ENCODE measurements at regions not wholly inside any gene's neighbourhood (a gene's known extent, or its start where the extent isn't known, plus 50 kb on each side); places are given as distances from the start of the nearest gene placed in this dataset.
"Not testable (repeated sequence)": the region's sequence is repeated elsewhere in the genome, so short reads cannot be mapped to it uniquely, and the experiment has no call there.

DNA sequence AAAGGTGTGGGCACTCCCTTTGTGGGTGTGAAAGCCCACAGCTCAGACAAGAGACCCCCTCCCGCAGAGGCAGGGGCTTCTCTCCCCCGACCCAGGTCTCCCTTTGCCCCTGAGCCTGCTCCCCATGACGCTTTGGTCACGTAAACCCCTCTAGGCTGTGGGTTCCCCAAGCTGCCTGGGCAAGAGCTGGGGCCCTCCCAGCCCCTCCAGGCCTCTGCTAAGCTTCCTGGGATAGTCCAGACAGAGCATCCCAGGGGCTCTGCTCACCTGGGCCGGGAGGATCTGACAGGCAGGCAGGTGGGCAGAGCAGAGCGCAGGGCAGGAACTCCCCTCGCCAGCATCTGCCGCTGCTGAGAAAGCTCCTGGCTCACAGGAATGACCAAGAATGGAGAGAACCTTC lies 177.3 kb downstream of the BANP start:
- no peak for DNase-seq (ENCODE audit: low spot score)

DNA sequence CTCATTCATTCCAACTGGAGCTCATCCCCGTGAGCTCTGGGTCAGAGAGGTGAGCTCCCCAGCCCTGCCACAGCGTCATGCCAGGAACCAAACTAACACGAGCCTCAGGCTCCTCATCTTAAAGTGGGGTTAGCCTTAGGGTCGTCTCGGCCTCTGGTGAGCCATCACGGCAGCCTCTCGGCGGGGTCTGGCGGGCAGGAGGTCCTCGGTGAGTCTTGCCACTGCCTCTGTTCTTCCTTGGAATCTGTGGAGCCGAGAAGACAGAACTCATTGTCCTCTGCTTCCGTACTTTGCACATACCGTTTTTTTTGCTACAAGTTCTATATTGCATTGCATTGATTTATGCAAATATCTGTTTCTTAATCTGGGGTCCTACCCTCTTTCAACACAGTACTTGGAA lies 177.9 kb downstream of the BANP start:
- not testable (repeated sequence) for DNase-seq (ENCODE audit: low spot score)

DNA sequence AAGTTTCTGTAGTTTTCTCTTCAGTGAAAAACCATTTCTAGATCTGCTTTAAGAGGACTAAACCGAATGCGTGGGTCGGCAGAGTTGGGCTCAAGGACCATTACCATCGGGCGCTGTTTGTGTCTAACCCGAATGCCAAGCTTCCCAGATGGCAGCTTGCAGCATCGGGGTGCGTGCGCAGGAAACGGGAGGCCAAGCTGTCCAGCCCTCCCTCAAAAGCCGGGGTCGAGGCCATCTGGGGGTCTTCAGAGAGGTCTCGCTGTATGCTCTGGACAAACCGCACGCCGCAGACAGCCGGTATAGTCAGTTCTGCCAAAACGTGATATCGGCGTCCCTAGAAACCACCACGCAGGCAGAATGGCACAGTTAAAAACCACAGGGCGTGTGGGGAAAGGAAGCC lies 178.8 kb downstream of the BANP start:
- DNase-seq (ENCODE audit: low spot score) = no peak

DNA sequence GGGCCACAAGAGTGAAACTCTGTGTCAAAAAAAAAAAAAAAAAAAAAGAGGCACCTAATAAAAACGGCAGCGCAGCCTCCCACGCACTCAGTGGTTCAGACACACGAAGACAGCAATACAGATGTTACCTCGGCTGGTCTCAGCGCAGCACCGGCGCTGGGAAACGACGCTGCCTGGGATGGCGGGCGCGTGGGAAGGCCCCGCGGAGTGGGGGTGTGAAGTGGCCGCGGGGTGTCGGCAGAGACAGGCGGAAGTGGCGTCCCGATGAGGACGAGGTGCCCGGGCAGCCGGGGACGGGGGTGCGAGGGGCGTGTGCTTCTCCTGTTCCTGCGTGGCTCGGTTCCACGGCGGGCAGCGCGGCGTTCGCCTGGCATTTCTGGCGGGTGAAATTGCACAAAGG lies 179.4 kb downstream of the BANP start:
- DNase-seq (ENCODE audit: low spot score) = no peak

DNA sequence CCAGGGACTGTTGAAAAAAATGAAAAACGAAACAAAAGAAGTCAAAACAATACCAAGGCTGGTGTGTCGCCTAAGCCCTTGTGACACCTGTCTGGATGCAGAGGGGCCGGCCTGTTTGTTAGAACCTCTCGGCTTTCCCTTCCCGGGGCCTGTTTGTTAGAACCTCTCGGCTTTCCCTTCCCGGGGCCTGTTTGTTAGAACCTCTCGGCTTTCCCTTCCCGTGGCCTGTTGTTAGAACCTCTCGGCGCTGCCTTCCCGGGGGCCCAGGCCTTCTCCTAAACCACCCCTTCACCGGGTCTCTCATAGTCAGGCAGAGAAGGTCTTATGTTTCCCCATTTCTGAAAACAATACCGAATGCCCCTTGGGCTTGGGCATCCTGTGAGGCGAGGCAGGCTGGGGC lies 180.0 kb downstream of the BANP start:
- DNase-seq (ENCODE audit: low spot score) = no peak

DNA sequence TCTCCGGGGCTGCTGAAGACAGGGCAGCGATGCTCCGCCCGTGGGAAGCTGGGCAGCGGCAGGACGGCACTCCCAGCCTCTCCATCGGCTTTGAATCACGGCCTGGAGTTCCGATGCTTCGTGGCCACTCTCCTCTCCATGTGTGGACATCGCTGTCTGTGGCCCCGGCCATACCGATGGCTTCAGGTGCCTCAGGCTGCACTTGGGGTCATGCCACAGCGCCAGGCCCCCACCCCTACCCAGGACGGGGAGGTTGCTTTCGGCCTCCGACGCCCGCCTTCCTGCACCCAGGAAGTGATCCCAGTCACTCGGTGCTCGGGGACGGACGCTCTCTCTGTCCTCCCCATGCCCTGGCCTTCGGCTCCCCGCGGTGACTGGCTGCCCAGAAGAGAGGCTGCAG lies 180.7 kb downstream of the BANP start:
- no peak for DNase-seq (ENCODE audit: low spot score)

DNA sequence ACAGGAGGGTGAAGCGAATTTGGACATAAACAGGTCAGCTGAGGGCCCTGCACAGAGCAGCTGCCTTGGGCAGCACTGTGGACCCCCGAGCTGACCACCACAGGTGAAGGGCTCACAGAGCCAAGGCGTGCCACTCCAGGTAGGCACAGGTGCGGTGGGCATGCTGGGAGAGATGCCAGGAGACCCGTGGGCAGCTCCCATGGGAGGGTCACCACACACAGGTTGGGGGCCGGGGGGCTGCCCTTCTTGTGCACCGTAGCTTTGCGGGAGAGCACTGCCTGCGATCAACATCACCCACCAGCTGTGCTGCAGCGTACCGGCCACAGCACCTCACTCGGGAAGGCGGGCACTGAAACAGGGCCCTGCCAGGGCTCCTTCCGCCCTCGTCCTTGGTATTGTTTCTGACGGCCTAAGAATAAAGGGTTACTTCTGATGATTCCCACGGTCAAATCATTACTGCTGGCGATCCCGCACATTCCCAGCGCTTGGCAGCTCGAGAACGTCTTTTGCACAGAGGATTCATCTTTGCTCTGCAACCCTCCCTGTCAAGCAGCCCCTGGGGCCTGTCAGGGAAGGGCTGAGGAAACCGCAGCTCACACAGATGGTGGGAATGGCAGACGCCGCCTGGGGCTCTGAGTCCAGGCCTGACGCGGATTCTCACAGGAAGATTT lies 181.7 kb downstream of the BANP start:
- DNase-seq (ENCODE audit: low spot score) = no peak

DNA sequence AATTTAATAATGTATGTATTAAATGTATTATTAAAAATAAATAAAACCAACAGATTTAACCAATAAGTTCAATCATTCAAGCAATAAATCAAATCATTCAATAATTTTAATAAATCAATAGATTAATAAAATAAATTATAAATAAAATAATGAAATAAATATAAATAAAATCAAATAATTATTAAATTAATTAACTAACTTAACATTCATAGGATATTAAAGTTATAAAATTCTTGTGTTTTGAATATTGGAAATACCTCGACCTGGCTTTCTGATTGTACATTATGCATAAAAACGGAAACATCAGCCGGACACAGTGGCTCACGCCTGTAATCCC lies 182.2 kb downstream of the BANP start:
- DNase-seq (ENCODE audit: low spot score) = no peak

DNA sequence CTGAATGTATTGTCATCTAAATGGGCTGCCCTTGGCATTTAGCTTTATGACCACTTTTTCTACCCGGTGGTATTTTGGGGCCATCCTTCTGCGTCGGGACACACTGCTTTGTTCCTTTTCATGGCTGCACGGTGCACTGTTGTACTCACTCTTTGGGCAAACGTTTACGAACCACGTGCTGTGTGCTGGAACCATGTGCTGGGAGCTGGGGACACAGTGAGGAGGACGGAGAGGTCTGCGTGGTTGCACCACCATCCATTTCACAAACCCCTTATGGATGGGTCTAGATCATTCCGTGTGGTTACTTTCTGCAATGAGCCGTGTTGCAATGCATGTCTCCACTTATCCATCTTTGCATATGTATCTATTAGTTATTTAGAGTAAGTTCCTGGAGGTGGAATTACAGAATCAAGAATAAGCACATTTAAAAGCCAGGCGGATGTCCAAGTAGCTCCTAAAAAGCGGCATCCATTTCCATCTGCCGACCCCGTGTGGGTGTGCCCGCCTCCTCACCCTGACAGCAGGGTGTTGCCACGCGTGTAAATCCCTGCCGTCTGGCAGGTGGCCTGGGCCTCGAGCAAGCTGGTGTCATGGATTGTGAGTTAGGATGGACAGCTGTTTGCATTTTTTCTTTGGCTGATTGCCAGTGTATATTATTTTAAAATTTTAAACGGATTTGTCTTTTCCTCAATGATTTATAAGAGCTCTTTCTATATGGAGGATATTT lies 183.1 kb downstream of the BANP start:
- DNase-seq (ENCODE audit: low spot score) = not testable (repeated sequence)

DNA sequence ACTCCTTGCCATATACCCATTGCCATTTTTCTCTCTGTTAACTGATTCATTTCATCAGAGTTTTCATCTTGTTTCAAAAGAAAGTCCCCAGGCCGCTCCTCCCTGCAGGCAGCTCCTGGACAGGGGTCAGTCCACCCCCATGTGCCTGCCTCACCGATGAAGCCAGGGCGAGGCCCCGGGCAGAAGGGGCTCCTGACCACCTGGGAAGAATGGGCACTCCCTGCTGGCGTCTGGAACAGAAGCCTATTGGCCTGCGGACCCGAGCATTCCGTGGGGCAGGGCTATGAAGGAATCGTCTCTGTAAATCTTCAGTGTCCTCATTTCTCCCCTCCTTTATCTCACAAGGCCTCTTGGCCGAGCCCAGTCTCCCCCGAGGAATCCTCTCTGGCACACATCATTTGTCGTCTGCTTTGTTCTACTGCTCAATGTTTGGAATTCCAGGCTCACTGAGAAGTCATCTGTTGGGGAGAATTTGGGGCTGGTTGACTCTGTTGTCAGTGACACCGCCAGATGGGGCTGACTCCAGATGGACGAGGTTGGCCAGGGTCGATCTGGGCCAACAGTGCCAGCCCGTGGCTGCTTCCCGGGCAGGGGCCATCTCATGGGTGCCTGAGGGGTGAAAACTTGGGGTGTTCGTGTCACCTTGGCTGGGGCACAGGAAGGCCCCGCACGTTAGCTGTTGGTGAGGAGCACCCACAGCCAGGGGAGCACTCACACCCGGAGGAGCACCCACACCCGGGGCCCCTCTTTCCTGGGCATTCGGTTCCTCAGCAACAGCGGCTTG lies 183.9 kb downstream of the BANP start:
- DNase-seq (ENCODE audit: low spot score) = not testable (repeated sequence)

DNA sequence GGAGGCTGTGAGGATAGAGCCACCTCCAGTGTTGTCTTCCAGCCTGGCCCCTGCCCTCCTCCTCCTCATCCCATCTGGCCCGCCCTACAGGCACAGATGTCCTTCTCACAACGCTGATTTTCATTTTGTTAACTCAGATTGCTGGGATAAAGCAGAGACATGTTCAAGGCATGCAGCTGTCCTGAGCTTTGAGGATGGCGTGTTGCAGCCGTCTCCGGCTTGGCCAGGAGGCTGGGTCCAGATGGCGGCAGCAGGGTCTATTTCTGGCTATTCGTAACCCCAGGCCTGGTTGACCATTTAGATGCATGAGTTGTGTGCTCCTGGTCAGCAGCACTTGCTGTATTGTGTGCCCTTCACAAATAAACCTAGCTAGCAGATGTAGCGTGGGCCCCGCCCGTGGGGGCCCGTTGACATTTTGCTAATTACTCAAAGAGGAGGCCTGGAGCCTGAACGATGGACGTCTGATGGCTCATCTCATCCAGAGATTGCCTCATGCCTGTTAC lies 185.0 kb downstream of the BANP start:
- DNase-seq (ENCODE audit: low spot score) = not testable (repeated sequence)

DNA sequence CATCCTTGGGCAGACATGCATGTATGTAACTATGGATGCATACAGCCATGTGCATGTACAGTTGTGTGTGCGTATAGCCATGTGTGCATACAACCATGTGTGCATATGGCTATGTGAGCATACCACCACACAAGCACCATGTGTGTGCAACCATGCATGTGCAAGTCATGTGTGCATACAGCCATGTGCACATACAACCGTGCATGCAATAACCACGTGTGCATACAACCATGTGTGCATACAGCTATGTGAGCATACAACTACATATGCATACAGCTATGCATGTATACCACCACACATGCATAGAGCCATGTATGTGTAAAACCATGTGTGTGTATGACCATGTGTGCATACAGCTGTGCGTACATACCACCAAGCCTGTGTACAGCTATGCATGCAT lies 185.7 kb downstream of the BANP start:
- DNase-seq (ENCODE audit: low spot score) = not testable (repeated sequence)

DNA sequence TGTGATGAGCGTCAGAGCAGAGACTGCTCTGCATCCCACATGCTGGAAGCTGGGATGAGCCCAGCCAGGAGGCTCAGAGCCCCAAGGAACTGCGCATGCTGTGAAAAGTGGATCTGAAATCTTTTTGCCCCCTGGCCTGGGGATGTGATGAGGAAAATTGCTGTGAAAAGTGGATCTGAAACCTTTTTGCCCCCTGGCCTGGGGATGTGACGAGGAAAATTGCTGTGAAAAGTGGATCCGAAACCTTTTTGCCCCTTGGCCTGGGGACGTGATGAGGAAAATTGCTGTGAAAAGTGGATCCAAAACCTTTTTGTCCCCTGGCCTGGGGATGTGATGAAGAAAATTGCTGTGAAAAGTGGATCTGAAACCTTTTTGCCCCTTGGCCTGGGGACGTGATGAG lies 187.9 kb downstream of the BANP start:
- DNase-seq (ENCODE audit: low spot score) = not testable (repeated sequence)

DNA sequence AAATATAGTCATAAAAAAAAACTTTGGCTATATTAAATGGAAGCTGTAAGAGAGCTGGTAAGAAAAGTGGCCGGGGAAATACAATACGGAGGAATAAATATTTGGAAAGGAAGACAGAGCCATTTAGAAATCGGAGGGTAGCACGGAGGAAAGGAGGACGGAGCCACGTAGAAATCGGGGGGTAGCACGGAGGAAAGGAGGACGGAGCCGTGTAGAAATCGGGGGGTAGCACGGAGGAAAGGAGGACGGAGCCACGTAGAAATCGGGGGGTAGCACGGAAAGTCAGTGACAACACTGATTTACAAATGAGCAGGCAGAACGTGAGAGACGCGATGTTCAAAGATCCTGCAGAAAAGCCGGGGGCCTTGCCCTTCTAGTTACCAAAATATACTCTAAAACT lies 189.0 kb downstream of the BANP start:
- DNase-seq (ENCODE audit: low spot score) = not testable (repeated sequence)

DNA sequence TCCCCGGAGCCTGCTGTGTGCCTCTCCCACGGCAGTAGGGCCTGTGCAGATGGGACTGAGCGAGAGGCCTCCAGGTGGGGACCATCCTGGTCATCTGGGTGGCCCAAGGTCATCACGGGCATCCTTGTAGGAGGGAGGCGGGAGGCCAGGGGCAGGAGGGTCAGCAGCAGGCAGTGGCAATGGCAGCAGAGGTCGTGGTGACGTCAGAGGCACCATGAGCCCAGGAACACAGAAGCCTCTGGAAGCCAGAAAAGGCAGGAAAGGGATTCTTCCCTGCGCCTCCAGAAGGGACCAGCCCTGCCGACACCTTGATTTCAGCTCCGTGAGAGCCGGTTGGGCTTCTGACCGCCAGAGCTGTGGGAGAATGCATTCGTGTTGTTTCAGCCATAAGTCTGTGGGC lies 190.3 kb downstream of the BANP start:
- DNase-seq (ENCODE audit: low spot score) = no peak

DNA sequence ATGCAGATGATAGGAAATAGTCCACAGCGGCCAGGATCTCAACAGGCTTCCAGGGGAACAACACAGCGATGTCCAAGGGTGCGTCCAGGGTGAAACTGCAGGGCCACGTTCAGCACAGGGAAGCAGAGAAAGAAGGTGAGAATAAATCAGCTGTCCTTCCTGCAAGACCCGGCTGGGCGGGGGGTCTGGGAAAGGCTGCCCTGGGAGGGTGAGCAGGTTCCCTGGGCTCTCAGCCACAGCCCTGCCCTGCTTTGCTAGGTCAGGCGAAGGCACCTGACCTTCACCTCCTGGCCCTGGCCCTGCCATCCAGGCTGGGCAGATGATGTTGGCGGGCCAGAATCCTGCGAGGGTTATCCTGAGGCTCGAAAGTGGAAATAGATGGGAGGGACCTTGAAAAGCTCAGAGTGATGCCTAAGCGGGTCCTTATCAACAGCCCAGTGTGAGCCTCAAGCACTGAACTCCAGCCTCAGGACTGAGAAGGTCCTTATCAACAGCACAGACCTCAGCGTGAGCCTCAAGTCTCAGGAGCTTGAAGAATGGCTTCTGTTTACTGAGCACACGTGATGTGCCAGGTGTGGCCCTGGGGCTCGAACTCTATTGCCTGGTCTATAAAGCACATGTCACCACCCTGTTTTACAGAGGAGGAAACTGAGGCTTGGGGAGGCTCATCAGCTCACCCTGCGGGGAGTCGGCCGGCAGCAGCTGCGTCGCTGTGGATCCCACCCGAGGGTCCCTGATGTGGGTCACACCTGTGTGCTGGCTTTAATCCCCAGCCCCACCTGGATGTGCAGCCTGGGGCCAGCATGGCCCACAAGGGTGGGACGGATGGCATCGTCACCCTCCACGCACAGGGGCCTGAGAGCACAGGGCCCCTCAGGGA lies 191.1 kb downstream of the BANP start:
- not testable (repeated sequence) for DNase-seq (ENCODE audit: low spot score)

DNA sequence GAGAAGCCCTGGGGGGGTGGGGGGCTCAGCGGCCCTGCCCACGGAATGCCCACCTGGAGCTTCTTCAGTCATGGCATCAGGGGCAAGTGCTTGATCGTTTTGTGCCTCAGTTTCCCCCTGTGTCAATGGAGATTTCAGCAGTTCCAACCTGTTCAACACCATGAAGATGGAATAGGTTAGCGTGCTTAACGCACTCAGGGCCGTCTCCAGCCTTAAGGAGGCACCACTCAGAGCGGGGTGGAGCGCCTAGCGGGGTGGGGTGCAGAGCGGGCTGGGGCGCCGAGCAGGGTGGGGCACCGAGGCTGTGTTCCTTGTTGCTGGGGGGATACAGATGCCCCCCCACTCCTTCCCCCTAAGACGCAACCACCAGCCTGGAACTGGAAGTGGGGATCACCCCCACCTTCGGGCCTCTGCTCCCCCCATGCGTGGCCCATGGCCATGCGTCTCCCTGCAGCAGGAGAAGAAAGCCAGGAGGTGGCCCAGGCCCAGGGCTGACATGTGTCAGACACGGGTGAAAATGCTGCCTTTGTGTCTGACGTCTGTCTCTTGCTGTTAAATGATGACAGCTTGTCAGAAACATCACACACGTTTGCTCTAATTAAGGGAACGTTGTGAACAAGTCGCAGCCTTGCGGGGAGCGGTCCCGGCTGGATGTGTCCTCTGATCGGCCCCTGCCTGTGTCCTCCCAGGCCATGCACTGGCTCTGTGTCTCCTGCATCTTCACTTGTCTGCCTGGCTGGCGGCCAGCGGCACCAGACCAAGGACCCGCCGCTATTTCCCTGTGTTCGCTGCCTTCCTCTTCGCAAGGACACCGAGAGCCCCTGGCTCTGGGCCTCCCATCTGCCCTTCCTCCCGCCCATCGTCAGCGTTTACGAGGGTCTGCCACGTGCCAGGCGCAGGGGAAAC lies 192.1 kb downstream of the BANP start:
- not testable (repeated sequence) for DNase-seq (ENCODE audit: low spot score)

DNA sequence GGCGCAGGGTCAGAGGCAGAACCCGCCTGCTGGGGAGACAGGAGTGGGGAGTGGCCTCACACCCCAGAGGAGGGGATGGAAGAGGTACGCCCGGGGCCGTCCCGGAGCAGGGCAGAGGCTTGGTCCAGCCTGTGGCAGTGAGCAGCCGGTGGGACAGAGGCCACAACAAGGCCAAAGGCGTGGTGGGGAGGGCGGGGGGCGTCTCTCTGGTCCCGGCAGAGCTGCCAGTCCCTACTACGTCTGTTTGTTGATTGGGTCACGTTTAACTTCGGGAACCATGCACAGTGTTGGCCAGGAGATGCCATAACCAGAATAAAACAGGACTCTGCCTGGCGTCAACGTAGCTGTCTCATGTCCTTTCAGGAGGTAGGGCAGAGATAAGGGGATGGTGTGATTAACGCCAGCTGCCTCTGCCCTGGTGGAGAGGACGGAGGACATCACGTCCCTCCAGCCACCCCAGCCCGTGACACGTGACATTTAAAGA lies 192.8 kb downstream of the BANP start:
- no peak for DNase-seq (ENCODE audit: low spot score)

DNA sequence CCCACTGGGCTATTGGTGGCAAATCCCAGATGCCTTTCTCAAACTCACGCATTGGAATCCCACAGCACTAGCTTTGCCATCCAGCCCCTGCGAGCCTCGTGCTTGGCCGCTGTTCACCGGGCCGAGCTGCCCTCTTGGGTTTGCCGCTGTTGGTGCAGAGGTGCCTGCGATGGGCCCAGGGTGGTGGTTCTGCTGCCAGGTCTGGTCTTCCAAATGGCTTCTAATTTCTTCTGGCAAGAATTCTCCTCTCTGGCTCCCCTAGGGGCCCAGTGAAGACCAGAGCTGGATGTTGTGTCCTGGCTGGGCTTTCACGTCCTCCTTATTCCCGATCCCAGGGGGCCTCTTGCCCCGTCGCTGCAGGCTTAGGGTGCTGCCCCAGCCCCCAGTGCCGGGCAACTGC lies 194.1 kb downstream of the BANP start:
- DNase-seq (ENCODE audit: low spot score) = not testable (repeated sequence)

DNA sequence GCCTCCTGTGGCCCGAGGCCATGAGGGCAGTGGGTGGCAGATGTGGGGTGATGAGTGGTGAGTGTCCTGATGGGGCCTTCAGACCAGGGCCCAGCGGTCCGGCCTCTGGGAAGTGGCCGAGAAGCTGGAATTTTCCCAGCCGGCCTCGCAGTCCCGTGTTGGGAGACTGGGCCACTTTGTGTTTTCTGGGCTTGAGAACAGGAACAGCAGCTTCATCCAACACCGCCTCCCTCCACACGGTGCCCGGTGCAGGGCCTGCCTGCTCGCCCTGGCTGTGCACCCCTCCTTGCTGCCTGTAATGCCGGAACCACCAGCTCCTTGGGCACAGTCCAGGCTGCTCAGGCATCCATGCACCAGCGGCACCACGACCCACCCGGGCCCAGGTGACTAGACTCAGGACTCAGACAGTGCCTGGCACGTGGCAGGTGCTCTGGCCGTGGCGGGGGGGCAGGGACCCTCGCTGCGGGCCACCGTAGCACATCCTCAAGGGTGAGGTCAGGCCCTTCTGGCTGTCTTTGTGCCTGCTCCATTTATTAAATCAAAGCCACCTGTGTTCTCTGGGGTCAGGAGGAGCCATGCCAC lies 194.7 kb downstream of the BANP start:
- not testable (repeated sequence) for DNase-seq (ENCODE audit: low spot score)

Data from HT-29 (cell line).